DMS153 (cell line): ENCODE measurements at regions not wholly inside any gene's neighbourhood (a gene's known extent, or its start where the extent isn't known, plus 50 kb on each side); places are given as distances from the start of the nearest gene placed in this dataset.

Source experiments
- DNase-seq: peaks from one replicate; lab custom pipeline; 2025; lab: John Stamatoyannopoulos, UW

- no peak for DNase-seq
Measured at GRCh38 chr5:77157732-77158532, 52.5 kb upstream of the PDE8B start.

- DNase-seq: no peak
Measured at GRCh38 chr5:77156379-77156778, 54.1 kb upstream of the PDE8B start.

- DNase-seq: no peak
Measured at GRCh38 chr5:77155179-77155785, 55.2 kb upstream of the PDE8B start.

- no peak for DNase-seq
Measured at GRCh38 chr5:77152441-77152840, 58.0 kb upstream of the PDE8B start.

GRCh38 chr5:77151501-77151900 is 59.0 kb upstream of the PDE8B start:
- DNase-seq: no peak

GRCh38 chr5:77146896-77147295 is 59.8 kb upstream of the ZBED3 start:
- no peak for DNase-seq

- no peak for DNase-seq
Measured at GRCh38 chr5:77145666-77146065, 58.6 kb upstream of the ZBED3 start.

- no peak for DNase-seq
Measured at GRCh38 chr5:77144837-77145139, 57.7 kb upstream of the ZBED3 start.

GRCh38 chr5:77143998-77144836 is 57.1 kb upstream of the ZBED3 start:
- DNase-seq: peak; percentile 26

GRCh38 chr5:77140350-77140749 is 53.3 kb upstream of the ZBED3 start:
- DNase-seq: no peak

- DNase-seq: no peak
Measured at GRCh38 chr5:77139001-77139400, 51.9 kb upstream of the ZBED3 start.
